AG09309 (cell line): ENCODE measurements at regions not wholly inside any gene's neighbourhood (a gene's known extent, or its start where the extent isn't known, plus 50 kb on each side); places are given as distances from the start of the nearest gene placed in this dataset.

Experiments
- DNase-seq: peaks from one replicate; pipeline ENCODE4 v3.0.0-alpha.2; 2010; ENCODE audit warnings: low read depth
- H3K4me3 ChIP-seq: 2 replicates; pipeline ENCODE4 v1.5.1; 2011; ENCODE audit warnings: mild to moderate bottlenecking, low read depth, low read length, moderate library complexity; ENCODE audit not compliant: control insufficient read depth
- TF ChIP-seq, protein P1 (sequence below): IDR thresholded peaks from 2 replicates; pipeline ENCODE4 v1.5.1; 2011; ENCODE audit warnings: mild to moderate bottlenecking, low read depth, low read length, inconsistent platforms; ENCODE audit not compliant: insufficient read depth, control insufficient read depth; ENCODE audit errors: missing control alignments

DNA sequence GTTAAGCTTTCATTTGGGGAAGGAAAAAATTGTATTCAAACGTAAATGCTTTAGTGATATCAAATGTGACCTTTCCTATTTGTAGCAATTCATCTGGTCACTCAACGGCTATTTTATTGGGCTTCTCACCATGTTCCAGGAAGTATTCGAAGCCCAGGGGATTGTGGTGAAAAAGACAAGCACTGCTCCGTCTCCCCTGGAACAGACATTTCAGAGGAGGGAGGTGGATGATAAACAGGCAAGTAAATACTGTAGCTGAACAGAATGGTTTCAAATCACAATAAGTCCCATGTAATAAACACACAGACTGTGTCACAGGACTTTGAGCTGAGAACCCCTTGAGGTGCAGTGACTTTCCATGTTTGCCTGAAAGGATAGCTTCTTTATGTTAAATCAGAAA lies 464.7 kb upstream of the HNRNPA3 start:
- TF ChIP-seq, protein P1, sequence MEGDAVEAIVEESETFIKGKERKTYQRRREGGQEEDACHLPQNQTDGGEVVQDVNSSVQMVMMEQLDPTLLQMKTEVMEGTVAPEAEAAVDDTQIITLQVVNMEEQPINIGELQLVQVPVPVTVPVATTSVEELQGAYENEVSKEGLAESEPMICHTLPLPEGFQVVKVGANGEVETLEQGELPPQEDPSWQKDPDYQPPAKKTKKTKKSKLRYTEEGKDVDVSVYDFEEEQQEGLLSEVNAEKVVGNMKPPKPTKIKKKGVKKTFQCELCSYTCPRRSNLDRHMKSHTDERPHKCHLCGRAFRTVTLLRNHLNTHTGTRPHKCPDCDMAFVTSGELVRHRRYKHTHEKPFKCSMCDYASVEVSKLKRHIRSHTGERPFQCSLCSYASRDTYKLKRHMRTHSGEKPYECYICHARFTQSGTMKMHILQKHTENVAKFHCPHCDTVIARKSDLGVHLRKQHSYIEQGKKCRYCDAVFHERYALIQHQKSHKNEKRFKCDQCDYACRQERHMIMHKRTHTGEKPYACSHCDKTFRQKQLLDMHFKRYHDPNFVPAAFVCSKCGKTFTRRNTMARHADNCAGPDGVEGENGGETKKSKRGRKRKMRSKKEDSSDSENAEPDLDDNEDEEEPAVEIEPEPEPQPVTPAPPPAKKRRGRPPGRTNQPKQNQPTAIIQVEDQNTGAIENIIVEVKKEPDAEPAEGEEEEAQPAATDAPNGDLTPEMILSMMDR: no peak
- no peak overlapping the region for H3K4me3 ChIP-seq
- no peak for DNase-seq

DNA sequence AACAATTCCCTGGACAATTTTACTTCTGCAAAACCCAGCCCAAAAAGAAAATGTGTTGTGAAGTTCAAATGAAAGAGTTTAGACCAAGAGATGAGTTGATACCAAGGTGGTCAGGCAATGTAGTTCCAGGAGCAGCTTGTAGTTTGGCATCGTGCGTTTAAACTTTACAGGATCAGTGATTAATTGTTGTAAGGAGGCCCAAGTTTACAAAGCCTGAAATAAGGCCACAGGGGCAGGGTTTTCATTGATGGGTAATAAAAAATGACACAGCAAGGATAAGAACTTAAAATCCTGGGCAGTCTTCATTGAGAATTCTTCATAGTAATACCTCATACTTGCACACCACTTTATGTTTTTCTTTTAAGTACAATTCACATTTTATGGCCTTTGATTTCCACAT lies 463.9 kb upstream of the HNRNPA3 start:
- no peak overlapping the region for H3K4me3 ChIP-seq
- DNase-seq: no peak
- TF ChIP-seq, protein P1: no peak

- H3K4me3 ChIP-seq: no peak overlapping the region
- TF ChIP-seq, protein P1: no peak
- no peak for DNase-seq
Measured at GRCh38 chr2:176751314-176752227, 461.0 kb upstream of the HNRNPA3 start.

DNA sequence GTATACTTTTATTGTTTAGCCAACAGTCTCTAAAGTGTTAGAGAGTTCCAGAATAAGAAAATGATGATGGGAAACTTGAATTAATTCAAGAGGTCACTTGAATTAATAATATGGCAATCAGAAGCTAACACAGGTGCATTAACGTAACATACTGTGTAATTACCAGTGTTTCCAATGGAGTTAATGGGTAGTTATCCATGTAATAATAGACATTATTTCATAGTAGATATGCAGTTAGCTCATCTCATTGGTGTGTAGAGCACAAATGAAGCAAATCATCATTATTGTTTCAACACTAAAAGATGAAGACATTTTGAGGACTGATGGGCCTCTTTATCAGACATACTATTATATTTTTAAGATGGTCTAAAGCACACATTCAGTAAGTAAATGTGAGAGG lies 460.3 kb upstream of the HNRNPA3 start:
- no peak for DNase-seq
- TF ChIP-seq, protein P1: no peak
- H3K4me3 ChIP-seq: no peak overlapping the region

DNA sequence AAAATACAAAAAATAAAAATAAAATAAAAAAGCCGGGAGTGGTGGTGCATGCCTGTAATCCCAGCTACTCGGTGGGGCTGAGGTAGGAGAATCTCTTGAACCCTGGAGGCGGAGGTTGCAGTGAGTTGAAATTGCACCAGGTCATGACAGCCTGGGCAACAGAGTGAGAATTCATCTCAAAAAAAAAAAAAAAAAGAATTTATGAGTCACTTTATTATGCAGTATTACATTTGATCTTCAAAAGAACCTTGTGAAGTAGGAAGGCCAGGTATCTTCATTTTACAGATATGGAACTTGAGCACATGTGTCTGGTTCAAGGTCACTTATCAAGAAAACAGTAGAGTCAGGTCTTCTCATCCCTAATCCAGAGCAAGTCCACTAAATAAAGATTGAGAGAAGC lies 459.4 kb upstream of the HNRNPA3 start:
- no peak for DNase-seq
- no peak overlapping the region for H3K4me3 ChIP-seq
- TF ChIP-seq, protein P1: no peak

DNA sequence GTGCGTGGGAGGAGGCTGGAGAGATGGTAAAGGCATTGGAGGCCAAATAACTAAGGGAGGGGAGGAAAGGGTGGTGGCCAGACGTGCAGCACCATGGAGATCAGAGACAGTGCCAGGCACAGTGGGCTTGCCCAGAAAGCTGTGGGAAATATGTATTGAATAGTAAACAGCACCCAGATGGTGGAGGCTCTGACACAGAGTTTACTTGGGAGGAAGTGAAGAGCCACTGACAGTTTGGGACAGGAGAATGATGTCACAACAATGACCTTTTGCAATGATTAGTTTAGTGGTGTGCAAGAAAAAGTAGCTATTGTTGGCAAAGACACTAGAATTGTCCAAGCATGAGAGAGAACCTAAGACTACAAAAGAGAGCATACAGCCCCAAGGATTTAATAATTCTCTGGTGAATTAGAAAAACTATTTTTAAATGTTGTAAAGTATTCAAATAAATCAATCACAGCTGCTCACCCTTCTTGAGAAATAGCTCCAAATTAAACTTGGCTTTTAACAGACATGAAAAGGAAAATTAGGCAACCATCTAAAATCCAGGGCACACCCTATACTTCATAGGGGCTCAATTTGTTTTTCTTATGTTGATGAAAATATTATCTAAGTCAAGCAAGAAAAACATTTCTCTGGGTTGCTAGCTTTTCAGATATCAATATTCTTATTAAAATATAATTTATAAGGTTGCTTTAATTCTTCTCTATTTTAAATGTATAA lies 458.7 kb upstream of the HNRNPA3 start:
- DNase-seq: no peak
- TF ChIP-seq, protein P1: no peak
- no peak overlapping the region for H3K4me3 ChIP-seq
